HEK293 (cell line): ENCODE measurements at regions not wholly inside any gene's neighbourhood (a gene's known extent, or its start where the extent isn't known, plus 50 kb on each side); places are given as distances from the start of the nearest gene placed in this dataset.

ENCODE experiments used
- CTCF ChIA-PET: fragments of 350-600 bp; formaldehyde crosslinking; extraction: SDS; loops from one replicate; lab custom pipeline; 2021; ENCODE audit warnings: antibody characterized with exemption; lab: Yijun Ruan, JAX
- POLR2A ChIA-PET: fragments of 300-600 bp; formaldehyde crosslinking; extraction: SDS; loops from one replicate; lab custom pipeline; 2020; ENCODE audit warnings: antibody characterized with exemption, inconsistent platforms; lab: Yijun Ruan, JAX
- H3K27ac ChIP-seq: fragments of 200-500 bp; sonication (Bioruptor generic); 2 replicates; pipeline ENCODE4 v1.5.1; 2014; ENCODE audit warnings: low read depth, low read length, control low read depth, inconsistent platforms; ENCODE audit errors: extremely low read depth
- H3K36me3 ChIP-seq, 2 experiments: fragments of 200-500 bp in 1 of 2; sonication (Bioruptor generic) in 1 of 2; 1 replicate in 1 of 2; 2 replicates in 1 of 2; pipeline ENCODE4 v1.5.1; 2014 to 2017; ENCODE audit warnings: inconsistent platforms in 2 of 2, low read length in 2 of 2; ENCODE audit not compliant: control insufficient read depth in 2 of 2, insufficient read depth in 1 of 2
- H3K4me1 ChIP-seq: fragments of 200-500 bp; sonication (Bioruptor generic); 2 replicates; pipeline ENCODE4 v1.5.1; 2014; ENCODE audit warnings: mild to moderate bottlenecking, low read length, inconsistent platforms; ENCODE audit not compliant: control insufficient read depth, insufficient read depth
- H3K4me3 ChIP-seq: 2 replicates; pipeline ENCODE4 v1.5.1; 2011; ENCODE audit warnings: low read depth, mild to moderate bottlenecking, control low read depth, low read length, moderate library complexity
- H3K9me3 ChIP-seq: fragments of 200-500 bp; sonication (Bioruptor generic); 2 replicates; pipeline ENCODE4 v1.5.1; 2014; ENCODE audit warnings: low read depth, low read length, inconsistent platforms; ENCODE audit not compliant: control insufficient read depth, insufficient read depth
- GLI4 ChIP-seq: fragments of 450-650 bp; formaldehyde crosslinking; IDR thresholded peaks from 2 replicates; pipeline ENCODE4 v1.5.1; 2016; ENCODE audit warnings: missing biosample characterization, missing genetic modification characterization
- GLIS1 ChIP-seq: fragments of 450-650 bp; formaldehyde crosslinking; IDR thresholded peaks from 2 replicates; pipeline ENCODE4 v1.5.1; 2016; ENCODE audit warnings: missing biosample characterization, missing genetic modification characterization
- KLF17 ChIP-seq: fragments of 450-650 bp; formaldehyde crosslinking; IDR thresholded peaks from 2 replicates; pipeline ENCODE4 v1.5.1; 2016; ENCODE audit warnings: missing biosample characterization, missing genetic modification characterization
- REST ChIP-seq: fragments of 450-650 bp; formaldehyde crosslinking; IDR thresholded peaks from 2 replicates; pipeline ENCODE4 v1.5.1; 2016; ENCODE audit warnings: missing biosample characterization, missing genetic modification characterization
- ZBTB49 ChIP-seq: fragments of 450-650 bp; formaldehyde crosslinking; IDR thresholded peaks from 2 replicates; pipeline ENCODE4 v1.5.1; 2016; ENCODE audit warnings: missing biosample characterization, missing genetic modification characterization, low read depth
- ZNF133 ChIP-seq: fragments of 450-650 bp; formaldehyde crosslinking; IDR thresholded peaks from 2 replicates; pipeline ENCODE4 v1.5.1; 2016; ENCODE audit warnings: missing biosample characterization, missing genetic modification characterization
- ZNF140 ChIP-seq: fragments of 450-650 bp; formaldehyde crosslinking; IDR thresholded peaks from 2 replicates; pipeline ENCODE4 v1.5.1; 2016; ENCODE audit warnings: missing biosample characterization, missing genetic modification characterization
- ZNF146 ChIP-seq: fragments of 450-650 bp; formaldehyde crosslinking; IDR thresholded peaks from 2 replicates; pipeline ENCODE4 v1.5.1; 2016; ENCODE audit warnings: missing biosample characterization, missing genetic modification characterization
- ZNF175 ChIP-seq: fragments of 450-650 bp; formaldehyde crosslinking; IDR thresholded peaks from 2 replicates; pipeline ENCODE4 v1.5.1; 2016; ENCODE audit warnings: missing biosample characterization, missing genetic modification characterization
- ZNF19 ChIP-seq: fragments of 450-650 bp; formaldehyde crosslinking; IDR thresholded peaks from 2 replicates; pipeline ENCODE4; 2016; ENCODE audit warnings: missing biosample characterization, missing genetic modification characterization, low read depth
- ZNF24 ChIP-seq: fragments of 450-650 bp; formaldehyde crosslinking; IDR thresholded peaks from 2 replicates; pipeline ENCODE4 v1.5.1; 2016; ENCODE audit warnings: missing biosample characterization, missing genetic modification characterization
- ZNF266 ChIP-seq: fragments of 450-650 bp; formaldehyde crosslinking; IDR thresholded peaks from 2 replicates; pipeline ENCODE4 v1.5.1; 2016; ENCODE audit warnings: missing biosample characterization, missing genetic modification characterization, low read depth
- ZNF354C ChIP-seq: fragments of 450-650 bp; formaldehyde crosslinking; IDR thresholded peaks from 2 replicates; pipeline ENCODE4 v1.5.1; 2016; ENCODE audit warnings: missing biosample characterization, missing genetic modification characterization, low read depth, borderline replicate concordance
- ZNF37A ChIP-seq: fragments of 450-650 bp; IDR thresholded peaks from 2 replicates; pipeline ENCODE4 v1.5.1; 2018; ENCODE audit warnings: missing biosample characterization, missing genetic modification characterization
- ZNF391 ChIP-seq: fragments of 450-650 bp; formaldehyde crosslinking; IDR thresholded peaks from 2 replicates; pipeline ENCODE4 v1.5.1; 2016; ENCODE audit warnings: low read depth, missing biosample characterization, missing genetic modification characterization, borderline replicate concordance
- ZNF416 ChIP-seq: fragments of 450-650 bp; formaldehyde crosslinking; IDR thresholded peaks from 2 replicates; pipeline ENCODE4 v1.5.1; 2016; ENCODE audit warnings: missing biosample characterization, missing genetic modification characterization
- ZNF514 ChIP-seq: fragments of 450-650 bp; formaldehyde crosslinking; IDR thresholded peaks from 2 replicates; pipeline ENCODE4 v1.5.1; 2016; ENCODE audit warnings: missing biosample characterization, missing genetic modification characterization
- ZNF560 ChIP-seq: fragments of 450-650 bp; formaldehyde crosslinking; IDR thresholded peaks from 2 replicates; pipeline ENCODE4 v1.5.1; 2017; ENCODE audit warnings: missing biosample characterization, missing genetic modification characterization, borderline replicate concordance
- ZNF561 ChIP-seq: fragments of 450-650 bp; IDR thresholded peaks from 2 replicates; pipeline ENCODE4 v1.5.1; 2018; ENCODE audit warnings: missing biosample characterization, missing genetic modification characterization, borderline replicate concordance
- ZNF658 ChIP-seq: fragments of 450-650 bp; formaldehyde crosslinking; IDR thresholded peaks from 2 replicates; pipeline ENCODE4; 2016; ENCODE audit warnings: missing biosample characterization, missing genetic modification characterization
- ZNF660 ChIP-seq: fragments of 450-650 bp; IDR thresholded peaks from 2 replicates; pipeline ENCODE4 v1.5.1; 2018; ENCODE audit warnings: missing biosample characterization, mild to moderate bottlenecking, missing genetic modification characterization
- TF ChIP-seq, protein P1 (sequence below): fragments of 450-650 bp; formaldehyde crosslinking; IDR thresholded peaks from 2 replicates; pipeline ENCODE4 v1.5.1; 2016; ENCODE audit warnings: missing biosample characterization, missing genetic modification characterization

DNA sequence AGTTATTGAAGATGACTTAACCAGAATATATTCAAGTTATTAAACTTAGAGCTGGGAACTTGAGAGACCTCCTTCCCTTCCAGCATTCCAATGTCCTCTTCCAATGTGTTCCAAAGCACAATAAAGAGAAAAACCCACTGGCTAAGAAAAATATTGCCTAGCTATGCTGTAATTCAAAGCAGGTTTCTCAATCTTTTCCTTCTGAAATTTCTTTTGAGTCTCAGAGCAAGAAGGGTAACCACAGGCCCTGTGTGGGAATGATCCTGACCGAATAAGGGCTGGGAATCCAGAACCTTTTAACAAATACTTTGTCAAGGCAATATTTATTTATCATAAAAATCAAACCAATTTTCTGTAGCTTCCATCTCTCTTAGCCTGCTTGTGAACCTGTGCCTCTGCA, 150.7 kb upstream of the SFRP2 start:
- POLR2A ChIA-PET, result no interaction called here
- CTCF ChIA-PET, result interaction anchor here (0.6 kb wide), 1 partner anchor 379 kb away, joined by 3 read pairs; no protein-coding TSS in a partner anchor

DNA sequence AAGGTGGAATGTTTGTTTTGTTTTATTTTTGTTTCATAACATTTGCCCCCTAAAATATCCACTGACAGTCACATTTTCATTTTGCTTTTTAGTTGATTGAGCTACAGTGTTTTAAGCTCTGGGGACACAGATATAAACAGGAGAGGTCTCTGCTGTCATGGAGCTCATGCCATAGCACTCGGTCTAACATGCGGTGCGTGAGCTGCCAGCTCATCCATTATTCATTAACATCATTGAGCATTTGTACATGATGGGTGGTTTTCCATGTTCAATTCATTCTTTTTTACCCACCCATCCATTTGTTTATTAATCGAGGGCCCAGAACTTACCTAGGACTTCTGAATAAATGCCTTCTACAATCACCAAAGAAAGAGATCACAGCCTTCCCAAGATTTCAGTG, 150.1 kb upstream of the SFRP2 start:
- no peaks in the 10 kb centered on the region; the same call in 1 of the 2 replicates for H3K4me1 ChIP-seq
- POLR2A ChIA-PET, result no interaction called here
- H3K4me3 ChIP-seq, result no peak overlapping the region
- H3K27ac ChIP-seq, result no peak overlapping the region
- CTCF ChIA-PET, result no interaction called here
- H3K9me3 ChIP-seq, result no peaks in the 10 kb centered on the region
- TF ChIP-seq ZNF140 (tag by site-specific recombination) (no peak), ZNF514 (tag by site-specific recombination) (no peak), ZNF175 (tag by site-specific recombination) (no peak), ZNF660 (tag by site-specific recombination) (no peak), ZNF146 (no peak), KLF17 (tag by site-specific recombination) (no peak), ZNF560 (no peak), ZNF391 (tag by site-specific recombination) (no peak)
- no peaks in the 10 kb centered on the region for H3K36me3 ChIP-seq

More for the DNA sequence above, 150.7 kb upstream of the SFRP2 start:
- Histone ChIP-seq H3K9me3 (no peaks in the 10 kb centered on the region), H3K36me3 (no peaks in the 10 kb centered on the region), H3K27ac (no peak overlapping the region), H3K4me3 (no peak overlapping the region), H3K4me1 (no peaks in the 10 kb centered on the region; the same call in 1 of the 2 replicates)
- no peak for TF ChIP-seq ZNF416 (tag by site-specific recombination)
- TF ChIP-seq ZNF561, result no peak
- no peak for TF ChIP-seq ZNF24 (tag by site-specific recombination)
- no peak for TF ChIP-seq GLI4
- no peak for TF ChIP-seq ZNF658 (tag by site-specific recombination)
- no peak for TF ChIP-seq ZNF266 (tag by site-specific recombination)
- no peak for TF ChIP-seq ZNF37A (tag by site-specific recombination)
- no peak for TF ChIP-seq ZNF19 (tag by site-specific recombination)
- no peak for TF ChIP-seq ZNF146
- no peak for TF ChIP-seq REST (tag by site-specific recombination)
- TF ChIP-seq GLIS1 (tag by site-specific recombination), result no peak
- no peak for TF ChIP-seq ZNF354C (tag by site-specific recombination)
- TF ChIP-seq, protein P1, sequence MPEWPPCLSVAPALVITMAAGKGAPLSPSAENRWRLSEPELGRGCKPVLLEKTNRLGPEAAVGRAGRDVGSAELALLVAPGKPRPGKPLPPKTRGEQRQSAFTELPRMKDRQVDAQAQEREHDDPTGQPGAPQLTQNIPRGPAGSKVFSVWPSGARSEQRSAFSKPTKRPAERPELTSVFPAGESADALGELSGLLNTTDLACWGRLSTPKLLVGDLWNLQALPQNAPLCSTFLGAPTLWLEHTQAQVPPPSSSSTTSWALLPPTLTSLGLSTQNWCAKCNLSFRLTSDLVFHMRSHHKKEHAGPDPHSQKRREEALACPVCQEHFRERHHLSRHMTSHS (tag by site-specific recombination), result no peak
- TF ChIP-seq ZNF133 (tag by site-specific recombination), result no peak
- TF ChIP-seq ZBTB49 (tag by site-specific recombination), result no peak
